ENCODE measurements at regions not wholly inside any gene's neighbourhood (a gene's known extent, or its start where the extent isn't known, plus 50 kb on each side); places are given as distances from the start of the nearest gene placed in this dataset.

- DNase-seq (ENCODE audit: low spot score) = no peak
Measured at GRCh38 chr9:89911721-89912604, 307.2 kb downstream of the GADD45G start.

GRCh38 chr9:89912605-89912953 lies 307.8 kb downstream of the GADD45G start:
- DNase-seq (ENCODE audit: low spot score) = no peak

- no peak for DNase-seq (ENCODE audit: low spot score)
Measured at GRCh38 chr9:89915187-89915586, 310.4 kb downstream of the GADD45G start.

GRCh38 chr9:89916001-89916597 lies 311.3 kb downstream of the GADD45G start:
- DNase-seq (ENCODE audit: low spot score) = no peak

- no peak for DNase-seq (ENCODE audit: low spot score)
Measured at GRCh38 chr9:89917861-89918260, 313.0 kb downstream of the GADD45G start.

- no peak for DNase-seq (ENCODE audit: low spot score)
Measured at GRCh38 chr9:89919171-89919681, 314.4 kb downstream of the GADD45G start.

GRCh38 chr9:89920131-89920530 lies 315.3 kb downstream of the GADD45G start:
- no peak for DNase-seq (ENCODE audit: low spot score)

- no peak for DNase-seq (ENCODE audit: low spot score)
Measured at GRCh38 chr9:89920951-89921350, 316.1 kb downstream of the GADD45G start.

GRCh38 chr9:89922099-89922498 lies 317.3 kb downstream of the GADD45G start:
- DNase-seq (ENCODE audit: low spot score) = no peak

GRCh38 chr9:89923174-89923573 lies 318.4 kb downstream of the GADD45G start:
- no peak for DNase-seq (ENCODE audit: low spot score)

GRCh38 chr9:89923961-89924504 lies 319.2 kb downstream of the GADD45G start:
- DNase-seq (ENCODE audit: low spot score) = no peak

- no peak for DNase-seq (ENCODE audit: low spot score)
Measured at GRCh38 chr9:89924611-89925010, 319.8 kb downstream of the GADD45G start.

GRCh38 chr9:89926167-89926566 lies 321.4 kb downstream of the GADD45G start:
- no peak for DNase-seq (ENCODE audit: low spot score)

- no peak for DNase-seq (ENCODE audit: low spot score)
Measured at GRCh38 chr9:89926691-89927220, 321.9 kb downstream of the GADD45G start.

- no peak for DNase-seq (ENCODE audit: low spot score)
Measured at GRCh38 chr9:89928106-89928505, 323.3 kb downstream of the GADD45G start.

- DNase-seq (ENCODE audit: low spot score) = no peak
Measured at GRCh38 chr9:89928521-89929275, 323.9 kb downstream of the GADD45G start.

- no peak for DNase-seq (ENCODE audit: low spot score)
Measured at GRCh38 chr9:89929315-89929672, 324.5 kb downstream of the GADD45G start.

- no peak for DNase-seq (ENCODE audit: low spot score)
Measured at GRCh38 chr9:89929673-89930480, 325.1 kb downstream of the GADD45G start.

GRCh38 chr9:89933578-89933977 lies 328.8 kb downstream of the GADD45G start:
- no peak for DNase-seq (ENCODE audit: low spot score)

GRCh38 chr9:89935115-89935514 lies 330.3 kb downstream of the GADD45G start:
- DNase-seq (ENCODE audit: low spot score) = no peak

- no peak for DNase-seq (ENCODE audit: low spot score)
Measured at GRCh38 chr9:89935801-89936200, 331.0 kb downstream of the GADD45G start.

Measured in left forelimb (tissue), 1 donor.